ENCODE measurements at regions not wholly inside any gene's neighbourhood (a gene's known extent, or its start where the extent isn't known, plus 50 kb on each side); places are given as distances from the start of the nearest gene placed in this dataset.

- DNase-seq (ENCODE audit: low spot score), result no peak
These were observed 266.7 kb upstream of the KLF6 start for GRCh38 chr10:4051641-4052151.

- no peak for DNase-seq (ENCODE audit: low spot score)
These were observed 266.1 kb upstream of the KLF6 start for GRCh38 chr10:4051011-4051640.

- DNase-seq (ENCODE audit: low spot score), result no peak
These were observed 265.1 kb upstream of the KLF6 start for GRCh38 chr10:4050061-4050460.

GRCh38 chr10:4049348-4049747 lies 264.3 kb upstream of the KLF6 start:
- DNase-seq (ENCODE audit: low spot score), result no peak

GRCh38 chr10:4048236-4048864 lies 263.3 kb upstream of the KLF6 start:
- DNase-seq (ENCODE audit: low spot score), result no peak

GRCh38 chr10:4046712-4047354 lies 261.8 kb upstream of the KLF6 start:
- DNase-seq (ENCODE audit: low spot score), result no peak

DNA sequence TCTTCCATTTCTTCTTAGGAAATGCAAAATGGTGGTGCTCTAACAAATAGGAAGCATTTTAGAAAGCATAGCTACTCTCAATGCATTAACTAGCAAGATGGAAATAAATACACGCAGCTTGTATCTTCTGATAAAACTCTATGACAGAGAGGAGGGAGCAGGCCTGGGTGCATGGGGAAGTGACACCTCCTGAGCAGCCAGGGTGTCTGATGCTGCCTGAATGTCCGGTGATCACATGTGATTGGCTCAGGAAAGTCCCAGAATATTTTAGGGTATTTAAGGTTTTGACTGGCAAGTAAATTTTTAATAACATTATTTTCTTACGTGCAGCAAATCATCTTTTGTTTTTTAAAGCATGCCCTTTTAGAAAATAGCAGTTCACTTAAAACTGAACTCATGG lies 261.0 kb upstream of the KLF6 start:
- no peak for DNase-seq (ENCODE audit: low spot score)

- no peak for DNase-seq (ENCODE audit: low spot score)
These were observed 259.1 kb upstream of the KLF6 start for GRCh38 chr10:4043897-4044665.

- DNase-seq (ENCODE audit: low spot score), result no peak
These were observed 256.6 kb upstream of the KLF6 start for GRCh38 chr10:4041635-4042034.

DNA sequence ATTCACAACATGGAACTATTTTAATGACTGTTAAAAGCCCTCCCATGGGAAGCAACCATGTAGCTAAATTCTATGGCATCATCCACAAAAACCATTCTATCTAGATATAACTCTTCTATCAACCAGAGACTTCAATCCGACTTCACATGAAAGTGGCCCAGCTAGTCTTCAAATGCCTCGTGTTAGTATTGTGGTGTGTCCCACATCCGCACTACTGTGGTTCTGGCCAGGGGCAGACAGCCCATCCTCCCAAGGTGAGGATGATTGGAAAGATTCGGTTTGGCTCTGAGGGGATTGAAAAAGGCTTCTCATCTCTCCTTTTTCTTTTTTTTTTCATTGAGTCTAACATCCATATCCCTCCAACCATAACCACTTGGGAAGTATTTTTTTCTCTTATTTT lies 253.0 kb upstream of the KLF6 start:
- no peak for DNase-seq (ENCODE audit: low spot score)

GRCh38 chr10:4035599-4035945 lies 250.6 kb upstream of the KLF6 start:
- DNase-seq (ENCODE audit: low spot score), result no peak

GRCh38 chr10:4034907-4035598 lies 250.0 kb upstream of the KLF6 start:
- no peak for DNase-seq (ENCODE audit: low spot score)

DNA sequence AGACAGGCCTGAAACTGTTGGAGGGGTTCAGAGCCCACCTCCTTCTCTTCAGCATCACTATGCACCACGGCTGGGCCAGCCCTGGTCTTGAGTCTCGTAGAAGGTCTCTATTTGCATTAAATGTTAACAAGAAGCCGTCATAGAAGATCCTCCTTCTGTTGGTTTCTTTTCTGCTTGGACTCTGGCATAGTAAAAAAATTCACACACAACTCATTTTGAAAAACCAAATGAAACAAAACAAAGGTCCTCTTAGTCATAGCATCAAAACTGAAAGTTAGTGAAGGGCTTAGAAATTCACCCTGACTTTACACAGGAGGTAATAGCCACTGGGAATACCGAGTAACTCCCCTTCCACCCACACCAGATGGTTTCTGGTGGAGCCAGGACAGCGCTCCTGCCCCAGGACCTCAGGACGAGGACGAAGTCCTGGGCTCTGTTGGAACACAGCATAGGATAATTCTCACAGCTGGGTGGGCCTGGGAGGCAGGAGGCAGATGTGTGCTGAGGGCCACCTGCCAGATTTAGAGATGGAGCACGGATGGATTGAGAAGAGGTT lies 248.4 kb upstream of the KLF6 start:
- DNase-seq (ENCODE audit: low spot score), result no peak

GRCh38 chr10:4029866-4030265 lies 244.9 kb upstream of the KLF6 start:
- no peak for DNase-seq (ENCODE audit: low spot score)

DNA sequence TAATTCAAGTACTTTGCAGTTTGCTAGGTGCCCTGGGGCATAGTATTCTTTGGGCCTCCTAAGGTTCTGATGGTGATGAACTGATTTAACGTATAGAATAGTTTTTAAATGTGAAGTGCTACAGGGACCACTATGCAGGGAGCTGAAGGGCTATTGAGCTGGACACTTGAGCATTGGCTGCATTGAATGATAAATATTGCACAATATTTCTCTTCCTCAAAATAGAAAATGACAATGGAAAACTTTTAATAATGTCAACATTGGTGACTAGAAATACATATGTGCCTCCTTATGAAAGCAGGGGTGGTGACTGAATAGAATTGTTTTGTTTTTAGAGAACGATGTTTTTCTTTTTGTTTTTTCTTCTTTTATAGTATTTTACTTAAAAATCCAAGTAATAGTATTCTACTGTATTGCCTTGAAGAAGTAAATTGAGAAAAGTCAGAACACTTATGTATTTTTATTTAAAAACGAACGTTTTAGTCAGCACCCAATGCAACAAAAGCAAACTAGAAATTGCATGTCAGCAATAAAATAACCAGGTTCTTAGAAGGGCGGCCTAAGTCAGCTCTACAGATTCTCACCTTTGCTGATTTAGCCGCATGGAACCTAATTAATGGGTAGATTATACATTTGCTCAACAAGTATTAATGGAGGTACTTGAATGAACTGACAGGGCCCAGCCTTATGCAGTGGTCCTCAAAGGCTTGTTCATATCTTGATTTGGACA lies 244.0 kb upstream of the KLF6 start:
- no peak for DNase-seq (ENCODE audit: low spot score)

- DNase-seq (ENCODE audit: low spot score), result no peak
These were observed 243.0 kb upstream of the KLF6 start for GRCh38 chr10:4028027-4028471.

- no peak for DNase-seq (ENCODE audit: low spot score)
These were observed 240.3 kb upstream of the KLF6 start for GRCh38 chr10:4025339-4025738.

DNA sequence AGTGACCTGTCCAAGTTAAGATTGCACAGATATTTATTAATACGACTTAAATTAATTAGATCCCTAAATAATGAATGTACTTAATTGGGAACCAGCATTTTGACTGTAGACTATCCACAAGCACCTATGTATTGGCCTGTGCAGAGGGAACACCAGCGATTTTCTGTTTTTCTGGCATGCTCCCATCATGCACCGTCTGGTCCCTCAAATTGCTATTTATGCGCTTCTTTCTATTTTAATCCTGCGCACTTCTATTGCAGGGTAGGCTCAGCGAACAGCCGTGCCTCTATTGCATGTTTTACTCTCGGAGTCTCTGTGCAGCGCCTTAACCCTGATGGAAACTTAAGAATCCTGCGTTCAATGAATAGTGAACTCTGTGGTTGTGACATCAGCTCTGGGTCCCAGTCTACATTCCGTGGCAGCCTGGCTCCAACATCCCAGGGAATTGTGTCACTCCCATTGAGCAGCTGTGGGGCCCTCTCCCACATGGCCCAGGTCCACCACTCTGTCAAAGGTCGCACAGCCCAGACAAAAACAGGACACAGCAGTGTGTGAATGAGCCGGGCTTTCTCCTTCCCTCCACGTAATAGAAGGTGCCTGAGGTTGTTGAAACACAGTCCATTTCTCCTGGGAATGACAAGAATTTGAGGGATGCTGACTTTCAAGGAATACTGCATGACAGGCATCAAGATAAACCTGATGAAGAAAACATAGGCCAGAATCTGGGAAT lies 239.7 kb upstream of the KLF6 start:
- DNase-seq (ENCODE audit: low spot score), result no peak

GRCh38 chr10:4024027-4024426 lies 239.0 kb upstream of the KLF6 start:
- no peak for DNase-seq (ENCODE audit: low spot score)

- DNase-seq (ENCODE audit: low spot score), result no peak
These were observed 237.5 kb upstream of the KLF6 start for GRCh38 chr10:4022473-4022872.
